ENCODE measurements at regions not wholly inside any gene's neighbourhood (a gene's known extent, or its start where the extent isn't known, plus 50 kb on each side); places are given as distances from the start of the nearest gene placed in this dataset.

DNA sequence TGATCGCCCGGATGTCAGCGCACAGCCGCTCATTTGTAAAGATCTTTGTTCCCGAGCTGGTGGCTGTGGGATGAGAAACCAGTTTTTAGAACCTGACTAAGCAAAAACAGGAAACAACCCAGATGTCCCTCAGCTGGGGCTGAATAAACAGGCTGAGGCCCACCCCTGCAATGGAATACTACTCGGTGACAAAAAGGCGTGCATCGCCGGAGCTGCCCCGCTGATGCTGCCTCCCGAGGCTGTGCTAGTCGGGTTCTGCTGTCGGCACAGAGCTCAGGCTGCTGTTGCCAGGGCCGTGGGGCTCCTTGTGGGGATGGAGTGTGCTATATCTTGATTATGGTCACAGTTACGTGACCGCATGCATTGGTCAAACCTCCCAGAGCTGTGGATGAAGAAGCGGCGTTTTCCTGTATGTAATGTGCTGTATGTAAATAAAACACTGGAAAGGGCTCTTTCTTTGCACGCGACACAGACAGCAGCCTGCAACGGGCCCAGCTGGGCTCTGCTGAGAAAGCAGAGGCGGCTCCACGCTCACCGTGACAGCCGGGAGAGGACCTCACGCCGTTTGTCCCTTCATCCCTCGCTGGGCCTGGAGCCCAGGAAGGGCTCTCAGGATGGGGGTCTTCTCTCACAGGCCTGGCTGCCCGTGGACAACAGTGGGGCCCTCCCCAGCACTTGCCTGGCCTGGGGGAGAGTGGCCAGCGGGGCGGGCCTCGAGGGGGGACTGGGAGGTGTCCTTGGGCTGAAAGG lies 51.5 kb upstream of the RNU6ATAC start:
- TF ChIP-seq, protein P1, sequence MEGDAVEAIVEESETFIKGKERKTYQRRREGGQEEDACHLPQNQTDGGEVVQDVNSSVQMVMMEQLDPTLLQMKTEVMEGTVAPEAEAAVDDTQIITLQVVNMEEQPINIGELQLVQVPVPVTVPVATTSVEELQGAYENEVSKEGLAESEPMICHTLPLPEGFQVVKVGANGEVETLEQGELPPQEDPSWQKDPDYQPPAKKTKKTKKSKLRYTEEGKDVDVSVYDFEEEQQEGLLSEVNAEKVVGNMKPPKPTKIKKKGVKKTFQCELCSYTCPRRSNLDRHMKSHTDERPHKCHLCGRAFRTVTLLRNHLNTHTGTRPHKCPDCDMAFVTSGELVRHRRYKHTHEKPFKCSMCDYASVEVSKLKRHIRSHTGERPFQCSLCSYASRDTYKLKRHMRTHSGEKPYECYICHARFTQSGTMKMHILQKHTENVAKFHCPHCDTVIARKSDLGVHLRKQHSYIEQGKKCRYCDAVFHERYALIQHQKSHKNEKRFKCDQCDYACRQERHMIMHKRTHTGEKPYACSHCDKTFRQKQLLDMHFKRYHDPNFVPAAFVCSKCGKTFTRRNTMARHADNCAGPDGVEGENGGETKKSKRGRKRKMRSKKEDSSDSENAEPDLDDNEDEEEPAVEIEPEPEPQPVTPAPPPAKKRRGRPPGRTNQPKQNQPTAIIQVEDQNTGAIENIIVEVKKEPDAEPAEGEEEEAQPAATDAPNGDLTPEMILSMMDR (optimal IDR thresholded peaks at IDR 0.05 in 1 of 3, IDR thresholded peaks at IDR 0.05 in 1 of 3, conservative IDR thresholded peaks at IDR 0.05 in 1 of 3; ENCODE audit: extremely low read depth in 1 of 3, insufficient read depth in 2 of 3, low read length in 3 of 3): no peak
- no peak for TF ChIP-seq EZH2 (IDR thresholded peaks at IDR 0.05; ENCODE audit: low read length)

Data from keratinocyte (primary cell).